ENCODE measurements at regions not wholly inside any gene's neighbourhood (a gene's known extent, or its start where the extent isn't known, plus 50 kb on each side); places are given as distances from the start of the nearest gene placed in this dataset.

DNA sequence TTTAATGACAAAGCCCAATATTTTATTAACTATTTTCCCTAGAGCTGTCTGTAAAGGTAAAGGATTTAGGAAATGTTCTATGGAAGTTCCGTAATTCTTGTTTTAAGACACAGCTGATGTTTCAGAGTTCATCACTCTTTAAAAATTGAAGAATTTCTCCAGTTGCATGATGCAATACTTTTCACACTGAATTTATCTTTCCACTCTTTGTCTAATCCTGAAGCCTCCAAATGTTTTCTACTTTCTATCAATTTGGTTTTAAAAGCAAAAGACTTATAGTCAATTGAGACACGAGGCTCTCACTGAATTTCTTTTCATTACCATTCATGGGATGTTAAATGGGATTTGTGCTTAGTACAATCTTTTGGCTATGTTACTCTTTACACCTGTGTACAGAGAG, 223.2 kb downstream of the TDRD15 start:
- TF ChIP-seq, protein P1, sequence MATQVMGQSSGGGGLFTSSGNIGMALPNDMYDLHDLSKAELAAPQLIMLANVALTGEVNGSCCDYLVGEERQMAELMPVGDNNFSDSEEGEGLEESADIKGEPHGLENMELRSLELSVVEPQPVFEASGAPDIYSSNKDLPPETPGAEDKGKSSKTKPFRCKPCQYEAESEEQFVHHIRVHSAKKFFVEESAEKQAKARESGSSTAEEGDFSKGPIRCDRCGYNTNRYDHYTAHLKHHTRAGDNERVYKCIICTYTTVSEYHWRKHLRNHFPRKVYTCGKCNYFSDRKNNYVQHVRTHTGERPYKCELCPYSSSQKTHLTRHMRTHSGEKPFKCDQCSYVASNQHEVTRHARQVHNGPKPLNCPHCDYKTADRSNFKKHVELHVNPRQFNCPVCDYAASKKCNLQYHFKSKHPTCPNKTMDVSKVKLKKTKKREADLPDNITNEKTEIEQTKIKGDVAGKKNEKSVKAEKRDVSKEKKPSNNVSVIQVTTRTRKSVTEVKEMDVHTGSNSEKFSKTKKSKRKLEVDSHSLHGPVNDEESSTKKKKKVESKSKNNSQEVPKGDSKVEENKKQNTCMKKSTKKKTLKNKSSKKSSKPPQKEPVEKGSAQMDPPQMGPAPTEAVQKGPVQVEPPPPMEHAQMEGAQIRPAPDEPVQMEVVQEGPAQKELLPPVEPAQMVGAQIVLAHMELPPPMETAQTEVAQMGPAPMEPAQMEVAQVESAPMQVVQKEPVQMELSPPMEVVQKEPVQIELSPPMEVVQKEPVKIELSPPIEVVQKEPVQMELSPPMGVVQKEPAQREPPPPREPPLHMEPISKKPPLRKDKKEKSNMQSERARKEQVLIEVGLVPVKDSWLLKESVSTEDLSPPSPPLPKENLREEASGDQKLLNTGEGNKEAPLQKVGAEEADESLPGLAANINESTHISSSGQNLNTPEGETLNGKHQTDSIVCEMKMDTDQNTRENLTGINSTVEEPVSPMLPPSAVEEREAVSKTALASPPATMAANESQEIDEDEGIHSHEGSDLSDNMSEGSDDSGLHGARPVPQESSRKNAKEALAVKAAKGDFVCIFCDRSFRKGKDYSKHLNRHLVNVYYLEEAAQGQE (IDR thresholded peaks at IDR 0.05; ENCODE audit: insufficient read depth in 1 of 2, low read depth in 2 of 2, low read length in 2 of 2) = no peak
- TF ChIP-seq TAF1 (IDR thresholded peaks at IDR 0.05; ENCODE audit: borderline replicate concordance, insufficient read depth, low read length) = no peak
- no peak for TF ChIP-seq FOXP2 (optimal IDR thresholded peaks at IDR 0.05; ENCODE audit: borderline replicate concordance, extremely low read depth, extremely low read length, insufficient read depth)

Measured in PFSK-1 (cell line).